ENCODE measurements at regions not wholly inside any gene's neighbourhood (a gene's known extent, or its start where the extent isn't known, plus 50 kb on each side); places are given as distances from the start of the nearest gene placed in this dataset.

- no peak overlapping the region for H3K4me2 ChIP-seq
- no peaks in the 10 kb centered on the region for H3K9me3 ChIP-seq
- H3K27ac ChIP-seq, result no peak overlapping the region
- ChIA-PET CTCF (interaction anchor here (1.8 kb wide), 1 partner anchor 307 kb away, joined by 8 read pairs; no protein-coding TSS in a partner anchor), POLR2A (no interaction called here)
- TF ChIP-seq NR3C1 (IDR thresholded peaks at IDR 0.05), result no peak
- ATAC-seq (no peak), FAIRE-seq (no peak), DNase-seq (ENCODE audit: low read depth in 1 of 2, low spot score in 1 of 2) (no peak)
- no peaks in the 10 kb centered on the region for H3K4me1 ChIP-seq
- WGBS (ENCODE audit: missing lambda C conversion rate), result 77% methylated on average over 2 of the region's 2 CpGs
- H3K4me3 ChIP-seq, result no peak overlapping the region
Measured at GRCh38 chr1:84749427-84749826, 59.2 kb upstream of the SSX2IP start.

- no peak for TF ChIP-seq FOSL2 (IDR thresholded peaks at IDR 0.05)
- TF ChIP-seq FOSL2 (CRISPR knock-in tag; IDR thresholded peaks at IDR 0.05), result no peak
- no peak for TF ChIP-seq USF2 (IDR thresholded peaks at IDR 0.05)
- no peak for TF ChIP-seq MAX (IDR thresholded peaks at IDR 0.05)
- TF ChIP-seq BHLHE40 (IDR thresholded peaks at IDR 0.05; ENCODE audit: low read depth, low read length), result no peak
- no peak for TF ChIP-seq RCOR1 (IDR thresholded peaks at IDR 0.05; ENCODE audit: low read depth, low read length)
- TF ChIP-seq REST (IDR thresholded peaks at IDR 0.05), result no peak
- no peak for TF ChIP-seq EP300 (IDR thresholded peaks at IDR 0.05)
- no peak for ATAC-seq
- H3K4me3 ChIP-seq, result no peak overlapping the region
- ChIA-PET CTCF (interaction anchor here (1.0 kb wide), 1 partner anchor 306 kb away, joined by 3 read pairs; no protein-coding TSS in a partner anchor), POLR2A (no interaction called here)
- H3K27ac ChIP-seq, result no peak overlapping the region
- no peak for DNase-seq (ENCODE audit: low read depth in 1 of 2, low spot score in 1 of 2)
- H3K9me3 ChIP-seq, result no peaks in the 10 kb centered on the region
- WGBS (ENCODE audit: missing lambda C conversion rate), result 89% methylated on average over 3 of the region's 3 CpGs
- H3K4me1 ChIP-seq, result no peaks in the 10 kb centered on the region
- no peak for FAIRE-seq
- no peak overlapping the region for H3K4me2 ChIP-seq
Measured at GRCh38 chr1:84748364-84748763, 58.1 kb upstream of the SSX2IP start.

GRCh38 chr1:84745857-84746256 lies 55.6 kb upstream of the SSX2IP start:
- TF ChIP-seq ZSCAN20 (CRISPR knock-in tag; IDR thresholded peaks at IDR 0.05) (no peak), ZNF302 (CRISPR knock-in tag; IDR thresholded peaks at IDR 0.05) (no peak), REST (IDR thresholded peaks at IDR 0.05) (no peak), CEBPB (IDR thresholded peaks at IDR 0.05) (no peak), ESRRA (IDR thresholded peaks at IDR 0.05; ENCODE audit: borderline replicate concordance, low read length) (no peak)
- no peaks in the 10 kb centered on the region for H3K4me1 ChIP-seq
- DNase-seq (ENCODE audit: low read depth in 1 of 2, low spot score in 1 of 2) (no peak), FAIRE-seq (no peak), ATAC-seq (no peak)
- ChIA-PET POLR2A (no interaction called here), CTCF (interaction anchor here (1.9 kb wide), 1 partner anchor 190 kb away, joined by 5 read pairs; no protein-coding TSS in a partner anchor)
- 86% methylated on average over 2 of the region's 2 CpGs for WGBS (ENCODE audit: missing lambda C conversion rate)
- H3K27ac ChIP-seq, result no peak overlapping the region
- no peaks in the 10 kb centered on the region for H3K9me3 ChIP-seq
- H3K4me2 ChIP-seq, result no peak overlapping the region
- H3K4me3 ChIP-seq, result no peak overlapping the region

Data from A549 (cell line).